Kidney glomerular epithelial cell (primary cell): ENCODE measurements at regions not wholly inside any gene's neighbourhood (a gene's known extent, or its start where the extent isn't known, plus 50 kb on each side); places are given as distances from the start of the nearest gene placed in this dataset.

ENCODE experiments used
- DNase-seq: peaks from one replicate; lab custom pipeline; 2025; lab: John Stamatoyannopoulos, UW

GRCh38 chr11:122172352-122173073 is 56.5 kb upstream of the BLID start:
- DNase-seq = no peak

GRCh38 chr11:122170815-122171475 is 54.9 kb upstream of the BLID start:
- DNase-seq = peak; percentile 73

- DNase-seq = no peak
These were observed 52.2 kb upstream of the BLID start for GRCh38 chr11:122168218-122168617.

GRCh38 chr11:122167100-122167499 is 51.1 kb upstream of the BLID start:
- DNase-seq = peak; percentile 91

- DNase-seq = peak; percentile 8
These were observed 49.8 kb upstream of the BLID start for GRCh38 chr11:122165607-122166371.
